GM18517 (cell line): ENCODE measurements at regions not wholly inside any gene's neighbourhood (a gene's known extent, or its start where the extent isn't known, plus 50 kb on each side); places are given as distances from the start of the nearest gene placed in this dataset.

Source experiments
- ATAC-seq: cut with Tn5 transposase; IDR thresholded peaks from one replicate; pipeline ENCODE4 v1.9.1; 2021; ENCODE audit warnings: mild to moderate bottlenecking, moderate library complexity; ENCODE audit not compliant: unreplicated experiment

- ATAC-seq, result no peak
Measured at GRCh38 chr9:13673348-13673747, 393.9 kb upstream of the MPDZ start.

DNA sequence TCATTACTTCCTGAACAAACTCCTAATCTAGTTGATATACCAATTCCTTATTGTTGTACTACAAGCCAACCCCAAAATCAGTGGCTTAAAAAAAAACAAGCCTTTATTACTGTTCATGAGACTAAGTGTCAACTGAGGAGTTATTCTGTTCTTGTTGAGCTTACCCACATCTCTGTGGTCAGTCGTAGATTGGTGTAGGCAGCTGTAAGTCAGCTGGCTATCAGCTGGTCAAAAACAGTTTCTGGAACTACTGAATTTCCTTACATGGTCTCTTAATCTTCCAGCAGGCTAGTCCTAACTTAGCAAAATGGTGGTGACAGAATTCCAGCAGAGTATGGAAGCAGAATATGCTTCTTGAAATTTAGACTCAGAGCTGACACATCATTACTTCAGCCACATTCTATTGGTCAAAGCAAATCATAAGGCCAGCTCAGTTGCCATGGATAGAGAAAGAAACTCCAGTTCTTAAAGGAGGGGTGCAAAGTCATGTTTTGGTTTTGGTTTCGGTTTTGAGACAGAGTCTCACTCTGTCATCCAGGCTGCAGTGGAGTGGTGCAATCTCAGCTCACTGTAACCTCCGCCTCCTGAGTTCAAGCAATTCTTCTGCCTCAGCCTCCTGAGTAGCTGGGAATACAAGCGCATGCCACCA lies 386.1 kb upstream of the MPDZ start:
- ATAC-seq, result no peak

- ATAC-seq, result peak; percentile 48
Measured at GRCh38 chr9:13661014-13661413, 381.5 kb upstream of the MPDZ start.

DNA sequence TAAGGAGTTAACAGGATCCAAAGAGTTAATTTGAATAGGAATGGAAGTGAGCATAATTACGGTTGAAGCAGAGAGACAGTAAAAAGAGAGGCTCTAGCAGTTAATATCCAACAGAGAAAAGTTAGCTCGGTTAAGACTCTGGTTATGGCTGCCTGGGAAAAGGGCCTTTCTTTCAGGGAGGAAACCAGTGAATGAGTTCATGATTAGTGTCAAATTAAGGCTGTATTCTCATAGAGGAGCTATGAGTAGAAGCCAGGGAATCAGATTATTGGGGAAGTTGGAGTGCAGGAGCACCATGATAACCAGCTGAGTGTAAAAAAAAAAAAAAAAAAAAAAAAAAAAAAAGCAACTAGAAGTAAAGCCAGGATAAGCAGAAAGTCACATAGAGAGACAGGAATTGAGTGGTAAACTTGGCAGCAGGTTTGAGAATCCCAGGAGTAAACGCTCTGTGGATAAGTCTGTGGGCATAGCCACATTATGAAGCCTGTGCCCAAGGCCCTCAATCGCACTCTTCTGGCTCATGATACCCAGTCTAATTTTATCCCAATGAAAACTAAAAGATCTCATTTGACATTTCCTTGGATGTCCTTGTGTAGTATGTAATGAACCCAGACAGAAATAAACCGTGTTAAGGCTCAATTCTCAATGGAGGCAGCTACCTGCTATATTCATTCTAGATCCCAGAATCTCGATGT lies 372.6 kb upstream of the MPDZ start:
- ATAC-seq, result no peak

DNA sequence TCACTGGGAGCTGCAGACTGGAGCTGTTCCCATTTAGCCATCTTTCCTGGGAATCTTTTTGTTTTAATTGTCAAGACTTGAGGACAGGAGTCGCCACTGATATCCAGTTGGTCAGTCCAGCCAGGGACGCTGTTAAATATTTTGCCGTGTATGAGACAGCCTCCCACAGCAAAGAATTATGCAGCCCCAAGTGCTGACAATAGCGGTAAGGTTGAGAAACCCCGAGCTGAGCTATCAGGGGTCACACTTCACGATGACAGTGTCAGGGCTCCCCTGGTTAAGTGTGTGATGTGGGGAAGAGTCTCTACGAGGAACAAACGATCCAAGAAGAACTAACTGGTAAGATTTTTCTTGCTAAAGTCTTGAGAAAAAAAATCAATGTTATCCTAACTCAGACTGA lies 372.0 kb upstream of the MPDZ start:
- no peak for ATAC-seq

- ATAC-seq, result no peak
Measured at GRCh38 chr9:13648676-13649075, 369.2 kb upstream of the MPDZ start.

GRCh38 chr9:13648068-13648467 lies 368.6 kb upstream of the MPDZ start:
- ATAC-seq, result no peak

DNA sequence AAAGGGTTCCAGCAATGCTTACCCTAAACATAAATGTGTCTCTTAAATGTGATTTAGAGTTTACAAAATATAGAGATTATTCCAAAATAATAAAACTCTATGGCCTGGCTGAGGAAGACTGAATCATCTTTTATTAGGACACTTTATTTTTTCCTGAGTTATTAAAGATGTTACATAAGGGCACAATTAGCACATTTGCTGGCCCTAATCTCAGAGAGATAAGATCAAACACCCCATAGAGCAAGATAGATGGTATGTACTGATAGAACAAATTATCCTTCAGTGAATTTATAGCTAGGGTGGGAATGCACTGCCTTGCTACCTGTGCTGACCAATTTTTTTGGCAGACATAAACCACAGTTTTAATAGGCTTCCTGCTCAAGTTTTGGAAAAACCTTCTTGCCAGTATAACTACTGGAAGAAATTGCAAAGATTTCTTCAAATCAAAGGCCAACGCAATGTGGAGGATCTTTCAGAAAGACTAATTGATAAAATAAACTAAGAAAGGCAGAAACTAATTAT lies 367.1 kb upstream of the MPDZ start:
- no peak for ATAC-seq

- no peak for ATAC-seq
Measured at GRCh38 chr9:13645557-13645956, 366.1 kb upstream of the MPDZ start.

DNA sequence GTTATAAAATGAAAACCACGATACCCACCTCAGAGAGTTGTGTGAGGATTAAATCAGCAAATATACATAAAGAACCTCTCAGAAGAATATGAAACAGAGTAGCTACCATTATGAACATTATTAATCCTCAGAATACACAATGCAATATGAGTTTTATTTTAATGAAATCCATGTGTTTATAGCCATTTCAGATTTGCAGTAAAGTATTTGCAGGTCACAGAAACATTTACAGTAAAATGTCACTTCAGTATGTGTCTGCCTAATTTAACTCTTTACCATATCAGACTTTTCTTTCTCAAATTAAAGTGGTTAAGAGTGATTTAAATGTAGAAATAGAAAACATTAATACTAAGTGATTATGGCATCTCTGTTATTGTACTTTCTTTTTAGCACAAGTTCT lies 365.2 kb upstream of the MPDZ start:
- ATAC-seq, result no peak

GRCh38 chr9:13642646-13643045 lies 363.2 kb upstream of the MPDZ start:
- no peak for ATAC-seq

DNA sequence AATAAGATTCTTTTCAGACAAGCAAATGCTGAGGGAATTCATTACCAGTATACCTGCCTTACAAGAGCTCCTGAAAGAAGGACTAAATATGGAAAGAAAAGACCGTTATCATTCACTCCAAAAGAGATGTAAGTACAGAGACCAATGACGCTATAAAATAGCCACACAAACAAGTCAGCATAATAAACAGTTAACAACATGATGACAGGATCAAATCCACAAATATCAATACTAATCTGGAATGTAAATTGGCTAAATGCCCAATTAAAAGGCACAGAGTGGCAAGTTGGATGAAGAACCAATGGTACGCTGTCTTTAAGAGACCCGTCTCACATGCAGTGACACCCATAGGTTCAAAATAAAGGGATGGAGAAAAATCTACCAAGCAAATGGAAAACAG lies 349.6 kb upstream of the MPDZ start:
- no peak for ATAC-seq

DNA sequence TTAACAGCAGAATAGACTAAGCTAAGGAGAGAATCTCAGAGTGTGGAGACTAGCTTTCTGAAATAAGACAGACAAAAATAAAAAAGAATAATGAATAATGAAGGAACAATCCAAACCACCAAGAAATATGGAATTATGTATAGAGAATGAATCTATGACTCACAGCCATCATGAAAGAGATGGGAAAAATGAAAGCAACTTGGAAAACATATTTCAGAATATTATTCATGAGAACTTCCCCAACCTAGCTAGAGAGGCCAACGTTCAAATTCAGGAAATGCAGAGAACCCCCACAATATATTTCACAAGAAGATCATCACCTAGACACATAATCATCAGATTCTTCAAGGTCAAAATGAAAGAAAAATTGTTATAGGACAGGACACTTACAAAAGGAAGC lies 349.0 kb upstream of the MPDZ start:
- ATAC-seq, result no peak

DNA sequence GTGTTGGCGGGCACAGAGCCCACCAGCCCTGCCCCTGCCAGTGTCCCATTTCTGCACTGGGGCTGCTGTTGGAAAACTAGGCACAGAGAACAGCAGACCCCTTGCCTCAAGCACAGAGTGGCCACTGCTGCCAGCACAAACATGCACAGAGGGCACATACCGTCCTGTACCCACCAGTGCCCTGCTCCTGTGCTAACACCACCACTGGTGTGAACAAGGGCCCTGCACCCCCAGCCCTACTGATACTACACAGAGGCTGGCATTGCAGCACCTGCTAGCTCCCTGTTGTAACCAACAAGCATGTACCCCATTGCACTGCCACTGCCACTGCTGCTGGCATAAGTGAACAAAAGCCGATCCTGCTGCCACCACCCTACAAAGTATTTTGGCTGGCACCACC lies 348.0 kb upstream of the MPDZ start:
- no peak for ATAC-seq

DNA sequence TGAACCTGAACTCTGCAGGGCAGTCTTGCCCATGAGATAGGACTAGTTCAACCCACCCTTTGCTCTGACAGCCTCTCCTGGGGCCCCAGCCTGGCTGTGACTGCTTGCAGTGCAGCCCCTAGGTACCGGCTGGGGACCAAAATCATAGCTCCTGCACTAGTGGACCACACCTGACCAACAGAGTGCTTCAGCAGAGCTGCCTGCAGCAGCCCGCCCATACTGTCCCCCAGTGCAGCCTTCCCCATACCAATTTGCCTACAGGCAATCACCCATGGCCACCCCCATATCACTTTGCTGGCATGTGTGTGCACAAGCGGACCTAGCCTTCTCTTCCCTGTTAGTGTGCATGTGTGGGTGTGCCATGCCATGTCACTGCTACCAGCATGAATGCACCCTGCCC lies 347.6 kb upstream of the MPDZ start:
- ATAC-seq, result no peak

DNA sequence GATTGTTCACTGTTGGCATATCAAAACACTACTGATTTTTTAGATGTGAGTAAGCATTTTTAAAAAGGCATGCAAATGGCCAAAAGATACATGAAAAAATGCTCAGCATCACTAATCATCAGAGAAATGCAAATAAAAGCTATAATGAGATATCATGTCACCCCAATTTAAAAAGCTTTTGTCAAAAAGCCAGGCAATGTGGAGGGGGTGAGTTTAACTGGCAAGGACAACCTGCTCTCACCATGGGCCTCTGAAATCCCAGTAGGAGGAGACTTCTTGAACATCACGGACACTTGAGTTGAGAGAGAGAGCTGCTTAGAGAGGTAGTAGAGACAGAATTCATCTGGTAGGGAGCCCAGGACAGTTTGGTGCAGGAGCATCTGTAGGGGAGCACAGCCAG lies 347.1 kb upstream of the MPDZ start:
- ATAC-seq, result no peak

- no peak for ATAC-seq
Measured at GRCh38 chr9:13621872-13622564, 342.5 kb upstream of the MPDZ start.

DNA sequence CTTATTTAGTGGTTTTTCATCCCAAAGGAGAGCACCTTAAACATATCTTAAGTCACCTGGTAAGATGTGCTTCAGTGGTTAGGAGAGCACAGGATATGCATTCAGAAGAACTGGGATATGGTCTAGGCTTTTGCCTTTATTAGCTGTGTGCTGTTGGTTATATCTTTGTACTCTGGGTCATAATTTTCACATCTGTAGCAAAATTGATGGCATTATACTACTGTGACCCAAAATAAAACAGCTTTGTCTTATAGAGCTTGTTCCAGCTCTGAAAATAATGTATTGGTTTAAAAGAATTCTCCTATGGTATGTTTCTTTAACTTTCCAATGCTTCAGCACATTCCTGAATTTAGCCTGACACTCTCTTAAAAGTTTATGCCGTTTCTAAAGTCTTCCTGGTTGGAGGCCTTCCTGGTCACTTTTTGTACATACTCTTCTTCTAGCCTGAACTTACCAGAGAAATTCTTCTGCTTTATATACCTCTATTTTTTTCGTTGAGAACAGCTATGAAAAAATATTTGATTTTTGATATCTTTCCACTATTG lies 337.1 kb upstream of the MPDZ start:
- ATAC-seq, result no peak

- no peak for ATAC-seq
Measured at GRCh38 chr9:13615660-13616490, 336.4 kb upstream of the MPDZ start.

DNA sequence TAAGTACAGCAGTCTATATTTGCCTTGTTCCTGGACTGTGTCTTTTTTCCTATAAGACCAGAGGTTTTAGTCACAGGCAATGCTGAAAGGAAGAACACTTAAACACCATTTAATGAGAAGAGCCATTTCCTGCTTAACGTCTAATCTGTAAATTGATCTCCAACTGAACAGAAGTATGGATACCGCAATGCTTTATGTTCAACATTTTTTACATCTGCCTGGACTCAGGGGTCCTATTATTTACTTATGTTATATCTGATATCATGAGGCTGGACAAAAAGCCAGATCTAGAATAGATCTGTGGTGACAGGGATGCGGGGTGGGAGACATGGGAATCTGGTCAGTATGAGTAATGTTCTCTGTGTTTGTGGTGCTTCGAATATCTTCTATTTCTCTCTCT lies 334.6 kb upstream of the MPDZ start:
- ATAC-seq, result no peak

GRCh38 chr9:13613296-13613695 lies 333.8 kb upstream of the MPDZ start:
- no peak for ATAC-seq
